Type B pancreatic cell (in vitro differentiated cells): ENCODE measurements at regions not wholly inside any gene's neighbourhood (a gene's known extent, or its start where the extent isn't known, plus 50 kb on each side); places are given as distances from the start of the nearest gene placed in this dataset.
A peak's percentile ranks its signal among the peaks of the same experiment; 100 is the strongest.

Source experiments
- DNase-seq: peaks from one replicate; pipeline ENCODE4 v3.0.0; 2021; ENCODE audit warnings: mixed read lengths; ENCODE audit not compliant: unreplicated experiment; ENCODE audit errors: extremely low spot score
- H3K27ac Mint-ChIP-seq: 2 replicates; pipeline ENCODE4 v1.8.0; 2021; ENCODE audit warnings: mild to moderate bottlenecking, mixed read lengths
- H3K27me3 Mint-ChIP-seq: 2 replicates; pipeline ENCODE4 v1.8.0; 2021; ENCODE audit warnings: mixed read lengths
- H3K36me3 Mint-ChIP-seq: 2 replicates; pipeline ENCODE4 v1.8.0; 2021; ENCODE audit warnings: mixed read lengths
- H3K4me1 Mint-ChIP-seq: one replicate; pipeline ENCODE4 v1.8.0; 2021; ENCODE audit warnings: mixed read lengths; ENCODE audit not compliant: unreplicated experiment
- H3K4me3 Mint-ChIP-seq: 2 replicates; pipeline ENCODE4 v1.8.0; 2021; ENCODE audit warnings: mild to moderate bottlenecking, mixed read lengths
- H3K9me3 Mint-ChIP-seq: 2 replicates; pipeline ENCODE4 v1.8.0; 2021; ENCODE audit warnings: mixed read lengths
- CTCF ChIP-seq: fragments of 200-600 bp; sonication (generic); conservative IDR thresholded peaks from 2 replicates; pipeline ENCODE4 v1.5.0; 2021; ENCODE audit warnings: antibody characterized with exemption, mild to moderate bottlenecking

GRCh38 chr5:52580921-52581320 lies 206.8 kb upstream of the ITGA1 start:
- no peak for TF ChIP-seq CTCF
- no peaks in the 10 kb centered on the region for H3K27me3 Mint-ChIP-seq
- DNase-seq, result no peak
- no peak overlapping the region for H3K4me3 Mint-ChIP-seq
- no peaks in the 10 kb centered on the region for H3K36me3 Mint-ChIP-seq
- no peaks in the 10 kb centered on the region for H3K9me3 Mint-ChIP-seq
- no peak overlapping the region for H3K27ac Mint-ChIP-seq
- H3K4me1 Mint-ChIP-seq, result peaks cover 12% of the 10 kb centered on the region

DNA sequence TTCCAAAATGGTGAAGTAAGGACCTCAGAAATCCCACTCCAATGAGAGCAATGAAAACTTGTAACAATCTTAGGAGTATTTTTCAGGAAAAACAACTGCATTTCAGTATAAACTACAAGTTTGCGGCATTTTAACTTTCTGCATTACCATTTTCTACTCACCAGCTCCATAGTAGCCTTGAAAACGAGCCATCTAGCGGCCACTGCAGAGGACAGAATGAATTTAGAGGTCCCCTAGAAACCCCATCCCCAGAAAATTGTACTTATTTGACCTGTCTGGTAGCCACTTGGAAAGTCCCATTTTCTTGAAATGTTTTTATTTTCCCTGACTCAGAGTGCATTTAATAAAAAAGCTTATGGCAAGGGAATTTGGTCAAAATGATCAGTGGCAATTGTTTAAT lies 205.4 kb upstream of the ITGA1 start:
- H3K27me3 Mint-ChIP-seq, result no peaks in the 10 kb centered on the region
- H3K4me1 Mint-ChIP-seq, result peaks cover 12% of the 10 kb centered on the region
- TF ChIP-seq CTCF, result peak; percentile 37
- no peak overlapping the region for H3K4me3 Mint-ChIP-seq
- DNase-seq, result no peak
- H3K9me3 Mint-ChIP-seq, result no peaks in the 10 kb centered on the region
- no peaks in the 10 kb centered on the region for H3K36me3 Mint-ChIP-seq
- H3K27ac Mint-ChIP-seq, result no peak overlapping the region

DNA sequence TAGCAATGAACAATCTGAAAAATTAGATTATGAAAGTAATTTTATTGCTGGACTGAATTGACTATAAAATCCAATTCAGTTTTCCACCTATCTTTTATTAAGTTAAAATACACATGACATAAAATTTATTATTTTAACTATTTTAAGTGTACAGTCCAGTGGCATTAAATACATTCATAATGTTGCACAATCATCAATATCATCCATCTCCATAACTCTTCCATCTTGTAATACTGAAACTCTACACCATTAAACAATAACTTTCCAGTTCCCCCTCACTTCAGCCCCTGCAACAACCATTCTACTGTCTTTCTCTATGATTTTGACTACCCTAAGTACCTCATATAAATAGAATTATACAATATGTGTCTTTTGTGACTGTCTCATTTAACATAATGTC lies 200.6 kb upstream of the ITGA1 start:
- TF ChIP-seq CTCF, result no peak
- no peaks in the 10 kb centered on the region for H3K4me1 Mint-ChIP-seq
- no peaks in the 10 kb centered on the region for H3K27me3 Mint-ChIP-seq
- DNase-seq, result no peak
- H3K36me3 Mint-ChIP-seq, result no peaks in the 10 kb centered on the region
- H3K9me3 Mint-ChIP-seq, result no peaks in the 10 kb centered on the region
- no peak overlapping the region for H3K27ac Mint-ChIP-seq
- H3K4me3 Mint-ChIP-seq, result no peak overlapping the region

GRCh38 chr5:52597625-52598024 lies 190.1 kb upstream of the ITGA1 start:
- Mint-ChIP-seq H3K9me3 (peaks cover 6% of the 10 kb centered on the region), H3K27me3 (peaks cover 2% of the 10 kb centered on the region), H3K4me1 (no peaks in the 10 kb centered on the region), H3K36me3 (no peaks in the 10 kb centered on the region), H3K27ac (no peak overlapping the region), H3K4me3 (no peak overlapping the region)
- TF ChIP-seq CTCF, result no peak
- no peak for DNase-seq

GRCh38 chr5:52598968-52599367 lies 188.7 kb upstream of the ITGA1 start:
- Mint-ChIP-seq H3K9me3 (peaks cover 6% of the 10 kb centered on the region), H3K27me3 (no peaks in the 10 kb centered on the region), H3K27ac (peak overlapping the region; percentile 47), H3K4me3 (peak overlapping the region; percentile 73), H3K4me1 (peaks cover 4% of the 10 kb centered on the region), H3K36me3 (no peaks in the 10 kb centered on the region)
- DNase-seq, result no peak
- no peak for TF ChIP-seq CTCF
